HK-2 (cell line): ENCODE measurements at regions not wholly inside any gene's neighbourhood (a gene's known extent, or its start where the extent isn't known, plus 50 kb on each side); places are given as distances from the start of the nearest gene placed in this dataset.
A peak's percentile ranks its signal among the peaks of the same experiment; 100 is the strongest.

ENCODE experiments used
- DNase-seq: peaks from one replicate; pipeline ENCODE4 v3.0.0-alpha.2; 2018; ENCODE audit not compliant: unreplicated experiment

DNA sequence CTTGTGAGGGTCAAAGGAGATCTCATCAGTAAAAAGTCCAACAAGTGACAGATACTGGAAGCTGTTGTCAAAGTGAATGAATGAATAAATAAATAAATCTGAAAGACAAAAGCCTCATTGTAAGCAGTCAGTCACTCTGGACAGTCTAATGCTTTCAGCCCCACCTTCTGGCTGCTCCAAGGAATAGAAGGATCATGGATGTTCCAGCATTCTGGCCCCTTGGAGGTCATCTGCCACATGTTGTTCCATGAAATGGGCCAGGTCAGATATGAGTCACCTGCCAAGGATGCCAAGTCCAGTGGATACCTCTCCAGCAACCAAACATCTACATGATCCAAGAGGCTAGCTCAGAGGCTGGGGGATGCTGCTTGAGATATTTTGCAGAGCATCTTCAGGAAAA lies 185.6 kb downstream of the BMP7 start:
- no peak for DNase-seq

DNA sequence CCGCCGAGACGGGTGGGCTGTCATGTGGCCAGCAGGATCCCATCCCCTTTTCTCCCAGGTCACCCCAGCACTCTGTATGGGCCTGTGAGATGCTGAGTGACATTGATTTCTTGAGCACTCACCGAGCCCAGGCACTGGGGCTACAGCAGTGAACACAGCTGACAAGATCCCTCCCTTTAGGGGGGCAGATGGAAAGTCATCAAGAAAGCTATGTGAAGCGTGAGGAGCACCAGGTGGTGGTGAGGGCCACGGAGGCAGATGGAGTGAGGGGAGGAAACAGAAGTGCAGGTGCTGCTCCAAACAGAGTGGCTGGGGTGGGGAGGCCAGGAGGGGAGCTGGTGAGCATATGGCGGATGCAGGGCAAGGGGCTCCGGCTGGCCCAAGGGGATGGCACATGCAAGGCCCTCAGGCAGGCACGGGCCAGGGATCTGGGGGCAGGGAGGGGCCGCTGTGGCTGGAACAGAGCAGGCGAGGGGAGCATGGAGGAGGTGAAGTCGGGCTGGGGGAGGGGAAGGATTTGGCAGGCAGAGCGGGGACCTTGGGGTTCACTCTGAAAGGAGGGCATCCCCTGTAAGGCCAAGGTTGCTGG lies 184.0 kb downstream of the BMP7 start:
- DNase-seq, result no peak

DNA sequence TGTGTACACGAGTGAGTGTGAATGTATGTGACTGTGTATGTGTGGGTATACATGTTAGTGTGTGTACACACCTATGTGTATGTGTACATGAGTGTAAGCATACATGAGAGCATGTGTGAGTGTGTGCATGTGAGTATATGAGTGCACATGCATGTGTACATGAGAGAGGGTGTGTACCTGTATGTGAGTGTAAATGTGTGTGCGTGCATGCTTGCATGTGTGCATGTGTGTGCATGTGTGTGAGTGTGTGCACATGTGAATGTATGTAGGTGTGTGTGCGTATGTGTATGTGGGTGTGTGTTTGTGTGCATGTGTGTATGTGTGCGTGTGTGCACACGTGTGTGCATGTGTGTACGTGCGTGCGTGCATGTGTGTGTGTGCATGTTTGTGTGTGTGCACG lies 183.4 kb downstream of the BMP7 start:
- DNase-seq, result no peak

DNA sequence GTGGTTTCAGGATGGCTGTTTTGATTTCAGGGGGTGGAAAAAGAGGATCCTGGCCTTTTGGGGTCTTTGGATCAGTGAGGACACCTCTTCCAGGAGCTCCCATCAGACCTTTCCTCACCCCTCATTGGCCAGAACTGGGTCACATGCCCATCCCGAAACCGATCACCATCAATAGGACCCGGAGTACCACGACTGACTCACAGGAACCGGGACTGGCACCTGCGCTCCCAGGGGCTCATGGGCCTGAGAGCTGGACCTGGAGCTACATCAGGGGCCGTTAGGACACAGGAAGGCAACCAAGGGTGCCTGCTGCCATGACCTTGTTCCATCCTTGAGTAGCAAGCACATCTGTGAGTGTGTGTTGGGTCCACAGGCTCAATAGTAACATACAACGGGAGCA lies 180.4 kb downstream of the BMP7 start:
- no peak for DNase-seq

DNA sequence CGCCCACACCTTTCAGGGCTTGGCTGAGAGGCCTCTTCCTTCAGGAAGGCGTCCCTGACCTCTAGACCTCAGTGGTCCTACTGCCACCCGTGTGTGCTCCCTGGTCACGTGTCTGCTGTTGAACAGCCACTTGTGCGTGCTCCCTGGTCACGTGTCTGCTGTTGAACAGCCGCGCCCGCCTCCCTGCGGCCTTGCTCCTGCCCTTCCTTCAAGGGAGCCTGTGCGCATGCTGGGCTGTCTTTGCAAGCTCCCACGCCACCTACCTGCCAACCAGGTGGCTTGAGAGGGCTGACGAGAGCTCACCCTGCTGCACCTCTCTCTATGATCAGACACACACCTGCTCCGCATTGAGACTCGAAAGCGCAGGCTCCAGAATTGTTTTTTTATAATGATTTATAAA lies 179.3 kb downstream of the BMP7 start:
- DNase-seq, result no peak

DNA sequence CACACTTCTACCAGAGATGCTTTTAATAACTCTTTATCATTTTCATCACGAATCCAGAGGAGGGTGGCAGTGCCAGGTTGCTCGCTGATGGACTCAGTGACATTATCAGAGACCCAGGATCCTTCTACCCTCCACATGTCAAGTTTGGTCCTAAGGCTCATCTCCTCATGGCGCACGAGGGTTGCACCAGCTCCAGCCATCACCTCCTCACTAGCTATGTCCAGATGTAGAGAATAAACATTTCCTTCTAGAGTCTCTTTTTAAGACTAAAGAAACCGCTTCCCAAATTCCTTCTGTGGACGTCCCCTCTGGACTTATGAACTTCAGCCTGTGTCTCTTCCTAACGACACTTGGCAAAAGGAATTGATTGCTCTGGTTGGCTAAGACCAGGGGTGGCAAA lies 178.7 kb downstream of the BMP7 start:
- DNase-seq, result no peak

DNA sequence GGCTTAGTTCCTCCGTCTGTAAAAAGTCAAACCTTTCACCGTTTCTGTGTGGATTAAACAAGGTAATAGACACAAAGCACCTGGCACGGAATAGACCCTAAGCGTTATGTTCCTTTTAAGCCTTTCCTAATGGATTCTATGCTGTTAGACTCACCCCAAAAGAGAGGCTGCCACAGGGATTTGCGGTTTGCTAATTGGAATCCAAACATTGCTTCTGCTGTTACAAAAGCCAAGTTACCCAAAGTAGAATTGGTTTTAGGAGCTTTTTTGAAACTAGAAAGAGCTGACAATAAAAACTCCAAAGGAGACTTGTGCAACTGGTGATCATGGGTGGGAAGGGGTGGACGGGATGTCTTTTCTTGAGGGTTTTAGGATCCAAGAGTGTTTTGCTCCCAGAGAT lies 178.0 kb downstream of the BMP7 start:
- DNase-seq, result no peak

DNA sequence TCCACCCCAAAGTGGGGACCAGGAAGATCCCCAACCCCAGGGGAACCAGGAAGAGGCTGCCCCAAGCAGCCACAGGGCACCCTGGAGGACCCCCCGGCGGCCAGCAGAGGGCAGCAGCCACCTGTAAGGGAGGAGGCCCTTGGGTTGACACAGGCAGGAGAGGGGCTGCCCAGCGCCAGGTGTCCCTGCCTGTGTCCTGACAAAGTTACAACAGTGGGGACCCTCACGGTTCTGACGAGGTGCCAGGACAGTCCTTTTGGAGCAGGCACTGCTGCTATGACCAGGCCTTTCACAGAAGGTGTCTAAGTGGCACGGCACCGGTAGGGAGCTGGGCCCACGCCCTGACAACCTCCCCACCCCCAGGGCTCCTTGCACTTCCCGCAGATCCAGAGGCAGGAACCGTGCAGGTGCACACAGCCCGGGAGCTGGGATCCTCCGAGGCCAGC lies 176.7 kb downstream of the BMP7 start:
- peak; percentile 76 for DNase-seq

DNA sequence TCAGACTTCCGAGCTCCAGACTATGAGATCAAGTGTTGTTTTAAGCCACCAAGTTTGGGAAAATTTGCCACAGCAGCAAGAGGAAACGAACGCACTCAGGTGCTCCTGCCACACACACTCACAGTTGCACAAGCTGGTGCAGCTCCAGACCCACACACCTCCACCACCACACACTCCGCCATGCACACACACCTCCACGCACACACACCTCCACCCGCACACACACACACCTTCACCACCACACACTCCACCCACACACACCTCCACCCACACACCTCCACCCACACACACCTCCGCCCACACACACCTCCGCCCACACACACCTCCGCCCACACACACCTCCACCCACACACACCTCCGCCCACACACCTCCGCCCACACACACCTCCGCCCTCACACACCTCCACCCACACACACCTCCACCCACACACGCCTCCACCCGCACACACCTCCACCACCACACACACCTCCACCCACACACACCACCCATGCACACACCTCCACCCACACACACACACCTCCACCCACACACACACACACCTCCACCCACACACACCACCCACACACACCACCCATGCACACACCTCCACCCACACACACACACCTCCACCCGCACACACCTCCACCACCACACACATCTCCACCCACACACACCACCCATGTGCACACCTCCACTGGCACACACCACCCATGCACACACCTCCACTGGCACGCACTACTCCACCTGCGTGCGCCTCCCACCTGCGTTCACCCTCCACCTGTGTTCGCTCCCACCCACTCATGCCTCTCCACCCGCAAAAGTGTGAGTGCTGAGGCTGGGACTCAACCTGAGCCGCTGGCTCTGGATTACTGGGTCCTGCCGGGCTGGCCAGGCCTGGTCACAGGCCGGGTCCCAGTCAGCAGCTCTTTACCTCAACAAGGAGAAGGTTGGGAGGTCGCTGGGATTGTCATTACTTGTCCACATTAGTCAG lies 175.6 kb downstream of the BMP7 start:
- no peak for DNase-seq

DNA sequence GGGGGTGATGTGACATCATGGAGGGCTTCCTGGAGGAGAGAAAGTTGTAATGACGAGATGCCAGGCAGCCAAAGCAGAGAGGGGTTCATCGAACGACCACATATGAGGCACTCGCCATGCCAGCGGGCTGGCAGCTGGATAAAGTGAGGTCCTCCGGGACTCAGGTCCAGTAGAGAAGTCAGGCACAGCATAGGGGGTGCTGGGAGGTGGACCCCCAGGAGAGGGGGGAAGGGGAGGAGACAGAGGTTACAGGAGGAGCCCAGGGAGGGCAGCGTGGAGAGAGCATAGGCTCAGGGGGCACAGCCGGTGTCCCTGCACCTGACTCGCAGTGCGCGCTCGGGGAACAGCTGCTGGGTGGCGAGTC lies 174.7 kb downstream of the BMP7 start:
- DNase-seq, result no peak

DNA sequence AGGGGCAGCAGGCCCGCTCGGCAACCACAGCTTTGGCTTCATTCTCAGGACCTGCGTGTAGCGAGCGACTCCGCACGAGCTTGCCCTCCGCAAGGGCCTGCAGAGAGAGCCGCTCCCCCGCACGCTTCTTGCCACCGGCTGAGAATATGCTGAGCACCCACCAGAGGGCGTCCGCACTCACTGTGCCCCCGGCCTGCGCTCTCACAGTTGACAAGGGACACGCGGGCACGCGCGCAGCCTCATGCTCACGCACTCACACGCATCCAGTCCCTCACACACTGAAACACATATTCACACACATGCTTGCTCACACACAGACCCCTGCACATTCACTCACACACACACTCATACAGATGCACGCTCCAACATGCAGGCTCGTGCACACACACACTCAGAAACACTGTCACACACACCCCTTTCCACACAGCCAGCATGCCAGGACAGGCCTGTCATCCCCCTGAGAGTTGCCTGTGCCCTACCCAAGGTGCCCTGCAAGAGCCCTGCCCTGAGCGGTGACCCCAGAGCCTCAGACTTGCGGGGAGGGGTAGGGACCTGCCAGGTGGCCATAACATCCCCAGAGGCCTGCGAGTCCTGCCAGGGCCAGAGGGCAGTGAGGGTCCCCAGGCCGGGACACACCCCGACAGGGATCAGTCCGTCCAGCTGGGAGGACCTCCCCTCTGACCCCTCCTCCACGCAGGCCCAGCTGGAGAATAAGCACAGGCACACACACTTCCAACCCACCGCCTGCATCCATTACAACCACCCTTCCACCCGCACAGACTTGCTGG lies 174.1 kb downstream of the BMP7 start:
- DNase-seq, result peak; percentile 67

DNA sequence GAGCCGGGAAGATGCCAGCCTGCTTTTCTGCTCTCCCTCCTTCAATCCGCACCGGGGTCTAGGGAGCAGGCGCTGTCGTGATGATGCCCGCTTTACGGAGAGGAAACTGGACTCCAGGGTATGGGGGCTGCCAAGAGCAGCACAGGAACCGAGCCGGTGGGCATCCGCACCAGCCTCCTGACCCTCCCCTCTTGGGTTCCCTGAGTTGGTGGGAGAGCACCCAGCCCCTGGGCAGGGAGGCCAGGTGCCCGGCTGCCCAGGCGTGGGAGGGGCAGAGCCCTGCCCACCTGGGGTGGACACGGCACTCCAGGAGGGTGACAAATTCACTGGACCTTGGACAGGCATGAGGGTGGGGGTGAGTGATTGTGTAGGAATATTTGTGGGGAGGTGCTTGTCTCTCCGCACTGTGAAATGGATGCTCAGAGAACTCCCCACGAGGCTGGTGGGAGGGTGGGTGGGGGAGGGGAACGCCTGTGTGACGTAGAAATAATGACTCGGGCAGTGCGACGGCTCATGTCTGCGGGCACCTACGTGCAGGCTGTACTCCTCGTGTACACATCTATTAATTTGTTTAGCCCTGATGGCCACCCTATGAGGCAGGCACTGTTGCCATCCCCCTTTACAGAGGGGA lies 173.4 kb downstream of the BMP7 start:
- DNase-seq, result no peak

DNA sequence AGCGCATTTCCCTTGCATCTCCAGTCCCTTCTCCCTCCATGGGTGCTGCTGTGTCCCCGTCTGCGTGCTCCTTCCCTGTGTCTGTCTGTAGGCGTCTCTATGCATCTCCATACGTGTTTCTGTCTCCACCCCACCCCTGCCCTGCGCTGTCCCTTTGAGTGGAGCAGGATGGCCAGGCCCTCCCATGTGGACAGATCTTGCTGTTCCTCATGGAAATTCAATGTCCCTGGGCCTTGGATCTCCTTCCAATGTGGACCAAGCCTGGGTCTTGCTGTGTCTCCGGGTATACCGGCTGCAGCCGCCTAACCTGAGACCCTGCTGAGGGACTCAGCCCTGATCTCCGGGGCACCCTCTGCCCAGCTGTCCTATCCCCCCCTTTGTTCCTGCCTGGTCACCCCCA lies 172.7 kb downstream of the BMP7 start:
- DNase-seq, result no peak

DNA sequence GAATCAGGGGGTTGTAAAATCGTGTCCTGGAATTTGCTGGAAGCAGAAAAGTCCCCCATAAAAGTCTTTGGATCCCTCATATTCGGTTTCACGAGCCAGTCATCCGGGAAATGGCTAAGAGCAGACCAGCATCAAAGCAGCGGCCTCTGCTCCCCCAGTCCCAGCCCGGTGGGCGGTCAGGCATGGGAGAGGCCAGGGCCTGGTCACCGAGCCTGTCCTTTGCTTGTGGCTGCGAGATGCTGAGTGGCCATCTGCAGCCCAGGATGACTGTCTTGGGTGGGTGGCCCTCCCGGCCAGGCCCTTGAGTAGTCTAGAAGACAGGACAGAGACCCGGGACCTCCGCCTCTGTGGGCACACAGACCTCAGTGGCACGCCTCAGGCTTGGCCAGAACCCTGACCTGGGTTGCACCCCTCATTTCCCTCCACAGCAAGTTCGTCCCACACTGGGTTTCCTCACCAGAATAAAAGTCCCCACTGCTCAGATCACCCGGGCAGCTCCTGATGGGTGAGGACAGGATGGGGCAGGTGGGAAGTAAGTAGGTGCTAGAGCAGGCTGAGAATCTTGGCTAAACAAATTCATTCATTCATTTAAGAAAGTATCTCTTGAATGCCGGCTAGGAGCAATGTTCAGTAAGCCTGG lies 172.1 kb downstream of the BMP7 start:
- DNase-seq, result no peak

DNA sequence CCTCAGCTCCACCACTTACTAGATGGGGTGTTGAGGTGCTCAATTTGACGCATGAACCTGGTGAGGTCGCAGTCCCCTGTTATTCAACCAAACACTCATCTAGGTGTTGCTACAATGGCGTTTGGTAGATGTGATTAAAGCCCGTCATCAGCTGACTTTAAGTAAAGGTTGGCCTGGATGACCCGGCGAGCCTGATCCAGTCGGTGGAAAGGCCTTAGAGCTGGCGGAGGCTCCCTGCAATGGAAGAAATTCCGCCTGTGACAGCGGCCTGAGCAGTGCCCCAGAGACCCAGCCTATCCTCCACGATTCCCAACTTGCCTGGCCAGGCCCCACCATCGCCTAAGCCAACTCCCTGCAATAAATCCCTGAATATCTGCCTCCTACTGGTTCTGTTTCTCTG lies 171.4 kb downstream of the BMP7 start:
- no peak for DNase-seq

DNA sequence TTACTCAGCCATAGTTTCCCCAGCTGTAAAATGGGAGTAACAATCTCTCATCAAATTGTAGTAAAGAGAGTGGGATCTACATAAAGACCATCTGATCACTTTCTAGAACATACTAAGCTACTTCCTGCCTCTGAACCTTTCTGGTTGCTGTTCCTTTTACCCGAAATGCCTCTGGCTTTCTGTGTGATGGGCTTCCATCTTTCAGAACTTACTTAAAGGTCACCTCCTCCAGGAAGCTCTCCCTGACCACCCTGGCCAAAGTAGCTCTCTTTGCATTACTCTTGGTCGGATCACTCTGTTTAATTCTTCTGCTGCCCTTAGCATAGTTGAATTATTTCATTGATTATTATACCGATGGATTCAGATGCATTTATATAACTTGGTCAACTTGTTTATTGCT lies 171.0 kb downstream of the BMP7 start:
- DNase-seq, result no peak

DNA sequence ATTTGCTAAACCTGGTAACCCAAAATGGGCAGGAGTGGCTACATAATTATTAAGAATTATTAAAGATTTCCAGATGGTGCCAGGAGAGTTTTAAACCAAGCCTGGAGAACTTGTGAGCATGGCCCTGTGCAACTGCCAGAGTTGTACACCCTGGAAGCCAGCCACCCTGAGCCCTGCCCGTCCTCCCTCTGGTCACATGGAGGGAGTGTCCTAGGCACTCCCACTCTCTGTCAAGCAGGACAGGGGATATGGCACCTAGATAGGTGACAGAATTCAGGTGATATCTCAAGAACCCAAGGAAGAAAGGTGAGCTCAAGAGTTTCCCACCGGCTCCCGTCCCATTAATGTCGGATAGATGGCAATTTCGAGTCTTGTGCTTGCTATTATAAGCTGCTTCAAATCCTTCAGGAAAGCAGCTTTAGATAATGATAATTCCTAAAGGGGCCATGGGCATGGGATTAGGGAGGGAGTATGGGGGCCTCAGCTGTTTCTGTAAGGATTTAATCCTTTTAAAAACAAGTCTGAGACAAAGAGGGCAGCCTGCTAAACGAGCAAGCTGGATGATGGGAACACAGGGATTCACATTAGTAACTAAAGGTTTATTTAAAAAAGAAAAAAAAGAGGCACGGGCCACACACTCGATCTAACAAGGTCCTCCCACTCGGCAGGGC lies 169.1 kb downstream of the BMP7 start:
- no peak for DNase-seq

DNA sequence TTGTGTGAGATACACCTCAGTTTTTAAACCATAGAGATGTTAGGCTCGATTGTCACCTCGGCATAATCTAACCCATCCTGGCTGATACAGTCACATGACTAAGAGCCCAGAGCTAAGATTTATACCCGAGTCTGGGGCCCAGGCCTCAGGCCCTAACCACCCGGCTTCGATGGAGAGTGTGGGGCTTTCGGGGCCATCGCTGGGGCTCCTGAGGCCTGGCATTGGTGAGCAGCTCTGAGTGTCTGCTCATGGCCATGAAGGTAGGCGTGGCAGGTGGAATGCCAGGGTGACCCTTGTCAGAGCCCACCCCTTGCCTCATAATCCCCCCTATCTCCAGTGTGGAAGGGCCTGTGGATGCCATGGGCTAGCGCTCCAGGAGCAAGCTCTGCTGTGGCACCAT lies 164.3 kb downstream of the BMP7 start:
- no peak for DNase-seq

DNA sequence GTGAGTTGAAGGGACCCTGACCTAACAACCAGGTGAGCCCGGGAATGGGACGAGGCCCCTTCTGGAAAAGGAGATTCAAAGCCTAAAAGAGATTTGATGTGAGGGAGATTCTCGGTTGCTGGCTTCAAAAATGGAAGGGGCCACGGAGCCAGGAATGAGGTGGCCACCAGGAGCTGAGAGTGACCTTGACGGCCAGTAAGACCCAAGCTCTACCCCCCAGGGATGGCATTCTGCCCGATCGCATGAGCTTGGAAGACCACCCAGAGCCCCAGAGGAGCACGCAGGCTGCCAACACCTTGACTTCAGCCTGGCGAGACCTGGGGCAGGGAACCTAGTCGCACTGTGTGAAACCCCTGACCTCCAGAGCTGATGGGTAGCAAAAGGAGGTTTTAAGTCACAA lies 163.9 kb downstream of the BMP7 start:
- DNase-seq, result no peak

DNA sequence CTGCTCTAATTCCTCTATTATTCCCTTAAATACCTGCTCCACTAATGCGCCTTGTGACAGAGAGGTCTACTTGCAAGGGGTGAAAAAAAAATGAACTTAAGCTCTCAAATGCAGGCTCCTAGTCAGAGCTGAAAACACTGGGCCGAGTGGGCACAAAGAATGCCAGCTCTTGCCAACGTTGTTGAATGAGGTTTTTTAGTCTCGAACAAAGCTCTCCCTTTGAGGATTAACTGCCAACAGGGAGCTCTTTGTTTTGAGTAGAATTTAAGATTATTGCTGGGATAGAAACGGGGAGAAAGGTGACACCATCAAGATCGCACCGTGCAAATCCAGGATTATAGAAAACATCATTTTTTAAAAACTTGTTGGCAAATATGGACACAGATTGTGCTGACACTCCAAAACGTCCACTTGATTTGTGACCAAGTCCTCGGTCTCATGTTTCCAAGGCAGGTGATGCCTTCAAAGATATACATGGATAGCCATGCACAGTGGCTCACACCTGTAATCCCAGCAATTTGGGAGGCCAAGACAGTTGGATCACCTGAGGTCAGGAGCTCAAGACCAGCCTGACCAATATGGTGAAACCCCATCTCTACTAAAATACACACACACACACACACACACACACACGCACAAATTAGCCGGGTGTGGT lies 163.2 kb downstream of the BMP7 start:
- DNase-seq, result no peak

DNA sequence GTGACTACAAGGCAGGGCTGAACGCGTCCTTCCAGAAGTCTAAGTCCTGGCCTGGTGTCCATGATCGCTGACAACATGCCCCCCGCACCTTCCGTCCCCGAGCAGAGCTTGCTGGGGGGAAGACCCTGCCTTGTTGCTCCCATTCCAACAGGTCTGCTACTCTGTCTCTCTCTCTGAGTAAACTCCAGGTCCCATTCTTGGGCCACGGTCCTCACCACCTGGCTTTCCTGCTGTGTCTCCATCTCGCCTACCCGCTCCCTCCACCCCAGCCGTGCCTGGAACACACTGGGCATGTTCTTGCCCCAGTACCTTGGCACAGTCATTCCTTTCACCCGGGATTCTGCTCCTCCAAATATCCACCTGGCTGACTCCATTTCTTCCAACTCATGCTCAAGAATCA lies 162.3 kb downstream of the BMP7 start:
- DNase-seq, result no peak
